Left lung (tissue), 4 donors: ENCODE measurements at regions not wholly inside any gene's neighbourhood (a gene's known extent, or its start where the extent isn't known, plus 50 kb on each side); places are given as distances from the start of the nearest gene placed in this dataset.
A peak's percentile ranks its signal among the peaks of the same experiment; 100 is the strongest.

Source experiments
- ATAC-seq: fragments of 200-7000 bp; cut with Tn5 transposase; one replicate; pipeline ENCODE4 v1.9.1; 2020; ENCODE audit warnings: moderate library complexity
- DNase-seq, 4 donors: peaks; one replicate each; pipeline ENCODE4 v3.0.0-alpha.2; 2013 to 2020
- H3K27ac ChIP-seq, 2 donors: fragments of 200-600 bp; sonication (generic) in 1 of 2; one replicate each; pipeline versions ENCODE4 v1.5.0 to v1.8.0; 2020 to 2021
- H3K27me3 ChIP-seq, 2 donors: fragments of 200-600 bp; sonication (generic) in 1 of 2; one replicate each; pipeline versions ENCODE4 v1.5.0 to v1.8.0; 2020 to 2021
- H3K36me3 ChIP-seq, 2 donors: fragments of 200-600 bp; sonication (generic) in 1 of 2; one replicate each; pipeline versions ENCODE4 v1.5.0 to v1.8.0; 2020 to 2021
- H3K4me1 ChIP-seq, 2 donors: fragments of 200-600 bp; one replicate each; pipeline ENCODE4 v1.8.0; 2021
- H3K4me3 ChIP-seq, 2 donors: fragments of 200-600 bp; sonication (generic) in 1 of 2; one replicate each; pipeline versions ENCODE4 v1.5.0 to v1.8.0; 2020 to 2021; ENCODE audit warnings: mild to moderate bottlenecking in 1 of 2
- H3K9me3 ChIP-seq, 2 donors: fragments of 200-600 bp; sonication (generic) in 1 of 2; one replicate each; pipeline versions ENCODE4 v1.5.0 to v1.8.0; 2020 to 2021
- CTCF ChIP-seq, 2 donors: fragments of 200-600 bp; sonication (generic) in 1 of 2; IDR thresholded peaks; one replicate each; pipeline versions ENCODE4 v1.5.0 to v1.8.0; 2021; ENCODE audit warnings: antibody characterized with exemption in 2 of 2
- intact Hi-C, 2 donors: fragments of 100-400 bp; cut with DNase I; formaldehyde crosslinking; loops; one replicate each; pipeline versions ENCODE4 v1.11.2 to v1.14.2; 2022
- donor health status: DM: no; HTN: yes; CAD: no.
- donor health status: DM: no; HTN: no; CAD: no.

DNA sequence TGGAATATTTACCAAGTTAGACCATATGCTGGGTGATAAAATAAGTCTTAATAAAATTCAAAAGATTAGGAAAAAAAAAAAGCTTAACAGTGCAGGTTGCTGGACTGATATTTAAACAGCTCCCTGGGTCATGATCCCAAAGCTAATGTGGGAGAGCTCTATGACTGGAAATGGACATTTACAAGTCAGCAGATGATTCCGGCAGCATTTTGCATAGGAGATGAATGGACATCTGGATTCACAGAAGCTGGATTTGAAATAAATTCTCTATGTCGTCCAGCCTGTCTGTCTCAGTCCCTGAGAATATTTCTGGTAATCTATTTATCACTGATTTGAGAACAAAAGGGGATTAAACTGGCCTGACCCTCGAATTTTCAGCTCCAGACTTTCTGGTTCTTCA is 52.3 kb upstream of the KLHL25 start:
- DNase-seq (no peak), ATAC-seq (no peak)
- Histone ChIP-seq H3K27me3 (no peaks in the 10 kb centered on the region), H3K36me3 (no peaks in the 10 kb centered on the region), H3K4me1 (no peaks in the 10 kb centered on the region), H3K9me3 (no peaks in the 10 kb centered on the region), H3K4me3 (no peak overlapping the region), H3K27ac (no peak overlapping the region)
- TF ChIP-seq CTCF (IDR thresholded peaks at IDR 0.05): no peak
- intact Hi-C loops: no loop called here

- Histone ChIP-seq H3K27me3 (peaks cover 0 to 8% of the 10 kb centered on the region in 2 donors), H3K4me1 (no peaks in the 10 kb centered on the region), H3K27ac (no peak overlapping the region), H3K9me3 (no peaks in the 10 kb centered on the region), H3K36me3 (no peaks in the 10 kb centered on the region), H3K4me3 (no peak overlapping the region)
- no peak for DNase-seq
- no peak for ATAC-seq
- intact Hi-C loops: no loop called here
- TF ChIP-seq CTCF (IDR thresholded peaks at IDR 0.05): no peak
Measured at GRCh38 chr15:85849946-85850345, 55.2 kb upstream of the KLHL25 start.

DNA sequence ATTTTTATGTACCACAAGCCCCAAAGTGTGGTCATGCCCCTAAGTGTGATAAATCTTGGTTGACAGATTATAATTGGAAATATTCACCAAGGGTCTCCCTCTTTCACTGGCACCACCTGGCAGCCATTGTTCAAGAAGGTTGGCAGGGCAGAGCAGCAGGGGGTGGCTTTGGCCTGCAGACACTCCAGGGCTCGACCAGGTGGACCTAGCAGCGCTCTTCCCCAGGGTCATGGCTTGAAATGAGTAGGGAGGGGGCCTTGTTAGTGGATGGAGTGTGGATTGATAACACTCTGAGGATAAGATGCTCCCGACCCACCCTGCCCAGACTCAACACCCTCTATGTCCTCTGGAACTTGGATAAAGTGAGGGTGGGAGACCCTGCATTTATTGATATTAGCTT is 58.2 kb upstream of the KLHL25 start:
- H3K4me1 ChIP-seq: no peaks in the 10 kb centered on the region
- no peaks in the 10 kb centered on the region for H3K36me3 ChIP-seq
- no peak overlapping the region for H3K4me3 ChIP-seq
- H3K27me3 ChIP-seq: peaks cover 0 to 29% of the 10 kb centered on the region in 2 donors
- no peak for TF ChIP-seq CTCF (IDR thresholded peaks at IDR 0.05)
- intact Hi-C loops: no loop called here
- no peak overlapping the region for H3K27ac ChIP-seq
- no peaks in the 10 kb centered on the region for H3K9me3 ChIP-seq
- no peak for DNase-seq
- no peak for ATAC-seq

DNA sequence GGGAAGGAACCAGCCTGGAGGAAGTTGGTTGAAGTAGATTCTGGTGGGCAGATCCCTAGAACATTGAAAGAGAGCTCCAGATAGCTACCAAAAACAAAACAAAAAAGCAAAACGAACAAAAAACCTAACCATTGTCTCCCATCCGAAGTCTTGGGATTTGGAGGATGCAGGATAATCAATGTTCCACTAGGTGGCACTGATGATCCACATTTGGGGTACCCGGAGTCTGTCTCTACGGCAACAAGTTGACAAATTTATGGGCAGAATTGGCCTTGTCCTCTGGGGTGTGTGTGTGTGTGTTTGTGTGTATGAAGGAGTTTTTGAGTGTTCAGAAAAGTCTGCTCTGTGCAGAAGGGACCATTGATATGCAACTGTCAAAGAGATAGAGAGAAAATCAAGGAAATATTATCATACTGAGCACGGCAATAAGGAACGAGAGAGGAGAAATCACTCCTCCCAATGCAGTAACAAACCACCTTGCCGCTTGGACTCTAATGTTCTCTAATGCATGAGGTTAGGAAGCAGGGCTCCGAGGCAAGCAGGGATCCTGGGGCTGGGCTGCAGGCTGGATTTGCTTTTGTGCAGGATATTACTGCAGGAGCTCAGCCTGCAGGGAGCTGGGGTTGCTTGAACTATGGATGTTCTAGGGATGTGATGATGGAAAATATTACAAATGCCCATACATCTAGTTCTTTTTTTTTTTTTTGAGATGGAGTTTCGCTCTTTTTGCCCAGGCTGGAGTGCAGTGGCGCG is 59.8 kb upstream of the KLHL25 start:
- H3K4me1 ChIP-seq: no peaks in the 10 kb centered on the region
- intact Hi-C loops: no loop called here
- H3K27ac ChIP-seq: no peak overlapping the region
- peak in 2 of 4 donors; percentile 37 to 66 for DNase-seq
- TF ChIP-seq CTCF (IDR thresholded peaks at IDR 0.05): peak; percentile 70 to 81
- no peak overlapping the region for H3K4me3 ChIP-seq
- H3K36me3 ChIP-seq: no peaks in the 10 kb centered on the region
- peak; percentile 82 for ATAC-seq
- H3K9me3 ChIP-seq: no peaks in the 10 kb centered on the region
- peaks cover 0 to 38% of the 10 kb centered on the region in 2 donors for H3K27me3 ChIP-seq

- intact Hi-C loops: no loop called here
- Histone ChIP-seq H3K27ac (no peak overlapping the region), H3K9me3 (no peaks in the 10 kb centered on the region), H3K4me1 (no peaks in the 10 kb centered on the region), H3K36me3 (no peaks in the 10 kb centered on the region), H3K4me3 (no peak overlapping the region), H3K27me3 (peaks cover 0 to 38% of the 10 kb centered on the region in 2 donors)
- TF ChIP-seq CTCF (IDR thresholded peaks at IDR 0.05): peak; percentile 78 to 82
- ATAC-seq (peak; percentile 95), DNase-seq (peak; percentile 38 to 85 (median 60))
Measured at GRCh38 chr15:85858586-85859375, 64.1 kb upstream of the KLHL25 start.
